NCI-H1417 (cell line): ENCODE measurements at regions not wholly inside any gene's neighbourhood (a gene's known extent, or its start where the extent isn't known, plus 50 kb on each side); places are given as distances from the start of the nearest gene placed in this dataset.

Experiments used
- DNase-seq, 3 experiments: peaks; one replicate each; lab custom pipeline; 2025; lab: John Stamatoyannopoulos, UW

GRCh38 chr11:15484398-15484797, 369.7 kb downstream of the INSC start:
- no peak for DNase-seq

DNA sequence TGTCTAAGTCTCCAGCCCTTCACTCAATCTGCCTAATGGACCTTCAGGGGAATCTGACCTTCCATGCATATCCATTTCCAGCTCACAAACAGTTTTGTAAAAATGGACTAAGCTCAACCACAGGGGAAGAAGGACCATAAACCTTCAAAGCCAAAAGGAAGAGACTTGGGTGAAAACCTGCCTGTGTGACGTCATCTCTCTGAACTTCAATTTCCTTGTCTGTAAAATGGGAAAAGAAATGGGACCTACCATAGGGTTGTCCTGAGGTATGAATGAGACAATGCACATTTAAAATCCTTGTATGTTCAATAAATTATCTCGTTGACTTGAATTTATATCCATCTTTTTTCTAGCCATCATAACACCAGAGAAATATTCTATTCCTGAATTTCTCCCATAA, 370.7 kb downstream of the INSC start:
- no peak for DNase-seq

DNA sequence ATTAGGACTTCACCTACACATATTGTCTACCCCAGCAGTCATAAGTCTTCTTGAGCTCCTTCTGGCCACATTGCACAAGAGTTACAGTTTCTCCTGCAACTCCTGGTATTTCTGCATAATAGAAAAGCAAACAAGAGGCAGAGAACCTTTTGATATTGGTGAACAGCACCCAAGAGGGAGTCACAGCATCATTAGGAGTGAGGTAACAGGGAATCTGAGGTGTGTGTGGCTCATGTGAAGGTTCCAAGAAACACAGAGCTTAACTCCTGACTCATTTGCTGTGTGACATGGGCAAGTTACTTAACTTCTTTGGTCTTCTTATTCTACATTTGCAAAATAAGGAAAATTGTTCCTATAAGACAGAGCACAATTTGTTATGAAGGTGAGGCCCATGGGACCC, 374.6 kb downstream of the INSC start:
- no peak for DNase-seq

DNA sequence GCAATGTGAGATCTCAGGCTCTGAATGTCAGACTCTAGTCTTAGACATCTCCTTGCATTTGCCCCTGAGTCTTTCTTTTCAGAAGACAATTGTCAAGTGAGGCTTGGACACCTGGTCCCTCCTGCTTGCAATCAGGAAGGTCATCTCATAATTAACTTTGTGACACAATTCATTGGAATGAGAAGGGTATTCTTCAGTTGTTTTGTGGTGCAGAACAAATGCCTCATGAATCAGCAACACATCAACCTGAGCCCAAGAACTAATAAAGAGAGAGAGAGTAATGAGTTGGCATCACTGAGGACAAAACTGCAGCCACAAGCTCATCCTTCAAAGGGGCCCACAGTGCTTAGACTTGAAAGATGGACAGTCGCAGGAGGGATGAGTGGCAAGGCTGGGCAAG, 375.8 kb downstream of the INSC start:
- no peak for DNase-seq

GRCh38 chr11:15493066-15493465, 378.3 kb downstream of the INSC start:
- DNase-seq: no peak

GRCh38 chr11:15493921-15494620, 379.3 kb downstream of the INSC start:
- DNase-seq: peak in 1 of 3 experiments; percentile 37

DNA sequence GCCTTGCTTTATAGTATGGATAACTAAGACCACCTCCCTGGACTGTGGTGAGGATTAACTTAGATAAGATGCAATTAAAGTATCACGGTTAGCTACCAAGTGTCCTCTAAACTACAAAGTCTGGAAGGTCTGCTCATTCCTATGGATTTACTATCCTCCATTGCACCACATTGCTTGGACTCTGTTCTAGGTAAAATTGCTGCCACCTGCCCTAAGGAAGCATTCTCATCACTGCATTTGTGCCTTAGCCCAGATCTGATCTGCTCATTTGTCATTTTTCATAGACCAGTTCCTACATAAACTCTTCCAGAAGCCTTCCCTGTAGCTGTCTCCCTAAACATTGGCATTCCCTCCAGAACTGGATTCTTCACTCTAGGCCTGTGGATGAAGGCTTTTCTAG, 380.0 kb downstream of the INSC start:
- DNase-seq: no peak

- no peak for DNase-seq
Measured at GRCh38 chr11:15495462-15495861, 380.7 kb downstream of the INSC start.

DNA sequence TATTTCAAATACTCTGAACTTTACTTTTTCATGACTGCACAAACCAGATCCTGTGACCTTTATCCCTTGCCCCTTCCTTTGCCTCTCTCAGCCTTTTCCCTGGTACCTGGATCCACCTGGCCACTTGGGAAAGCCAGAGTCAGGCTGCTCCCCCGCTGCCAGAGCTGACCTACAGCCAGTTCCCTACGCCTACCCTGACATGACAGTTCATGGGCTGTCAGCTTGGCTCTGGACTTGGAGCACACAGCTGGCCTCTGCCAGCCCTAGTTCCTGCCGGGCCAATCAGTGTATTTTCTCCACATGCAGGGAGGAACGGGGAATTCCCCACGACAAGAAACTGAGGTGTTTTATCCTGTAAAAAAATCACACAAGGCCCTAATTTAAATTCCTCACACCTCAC, 382.6 kb downstream of the INSC start:
- DNase-seq: no peak

DNA sequence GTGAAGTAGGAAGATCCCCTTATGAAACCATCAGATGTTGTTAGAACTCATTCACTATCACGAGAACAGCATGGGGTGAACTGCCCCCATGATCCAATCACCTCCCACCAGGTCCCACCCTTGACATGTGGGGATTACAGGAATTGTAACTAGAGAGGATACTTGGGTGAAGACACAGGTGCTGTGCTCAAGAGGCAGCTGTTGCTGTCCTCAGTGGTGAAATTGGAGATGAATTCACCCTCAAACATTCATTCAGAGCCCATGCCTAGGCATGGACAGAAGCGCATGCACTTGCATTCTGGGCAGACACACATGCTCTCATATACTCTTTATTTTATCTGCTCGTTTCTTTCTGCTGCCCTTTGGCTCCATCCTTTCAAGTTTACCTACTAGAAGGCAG, 385.0 kb downstream of the INSC start:
- peak in 1 of 3 experiments; percentile 63 for DNase-seq

DNA sequence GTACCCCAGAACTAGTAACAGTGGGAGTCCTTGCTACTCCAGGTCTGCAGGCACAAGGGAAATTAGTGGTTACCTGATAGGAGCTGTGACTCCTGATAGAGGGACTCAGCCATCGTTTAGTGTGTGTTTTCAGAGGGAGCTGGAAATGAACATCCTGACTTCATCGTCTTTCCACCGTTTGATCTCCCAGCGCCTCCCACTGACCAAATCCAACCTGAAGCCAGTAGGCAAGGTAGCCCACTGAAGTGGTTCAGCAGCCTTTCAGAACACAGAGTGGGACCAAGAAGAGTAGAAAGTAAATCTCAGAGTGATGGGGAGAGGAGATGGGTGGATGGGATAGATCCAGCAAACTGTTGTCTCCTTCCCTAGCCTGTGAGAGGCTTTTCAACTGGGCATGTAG, 385.9 kb downstream of the INSC start:
- DNase-seq: no peak

GRCh38 chr11:15501566-15501965, 386.8 kb downstream of the INSC start:
- no peak for DNase-seq

DNA sequence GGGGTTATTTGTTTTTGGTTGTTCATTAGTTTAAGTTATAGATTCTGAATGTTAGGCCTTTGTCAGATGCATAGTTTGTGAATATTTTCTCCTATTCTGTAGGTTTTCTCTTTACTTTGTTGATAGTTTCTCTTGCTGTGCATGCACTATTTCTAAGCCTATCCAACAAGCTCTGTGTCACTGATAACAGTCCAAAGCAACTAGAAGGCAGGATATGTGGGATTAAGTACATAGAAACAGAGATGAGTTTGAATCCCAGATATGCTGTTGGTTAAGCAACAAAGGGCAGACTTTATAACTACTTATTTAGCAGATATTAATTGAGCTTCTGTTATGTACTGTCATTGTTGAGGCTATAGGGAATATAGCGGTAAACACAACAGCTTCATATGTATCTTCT, 390.4 kb downstream of the INSC start:
- DNase-seq: no peak

GRCh38 chr11:15507592-15507991, 392.9 kb downstream of the INSC start:
- DNase-seq: peak in 1 of 3 experiments; percentile 14

- DNase-seq: no peak
Measured at GRCh38 chr11:15509082-15509481, 394.4 kb downstream of the INSC start.

DNA sequence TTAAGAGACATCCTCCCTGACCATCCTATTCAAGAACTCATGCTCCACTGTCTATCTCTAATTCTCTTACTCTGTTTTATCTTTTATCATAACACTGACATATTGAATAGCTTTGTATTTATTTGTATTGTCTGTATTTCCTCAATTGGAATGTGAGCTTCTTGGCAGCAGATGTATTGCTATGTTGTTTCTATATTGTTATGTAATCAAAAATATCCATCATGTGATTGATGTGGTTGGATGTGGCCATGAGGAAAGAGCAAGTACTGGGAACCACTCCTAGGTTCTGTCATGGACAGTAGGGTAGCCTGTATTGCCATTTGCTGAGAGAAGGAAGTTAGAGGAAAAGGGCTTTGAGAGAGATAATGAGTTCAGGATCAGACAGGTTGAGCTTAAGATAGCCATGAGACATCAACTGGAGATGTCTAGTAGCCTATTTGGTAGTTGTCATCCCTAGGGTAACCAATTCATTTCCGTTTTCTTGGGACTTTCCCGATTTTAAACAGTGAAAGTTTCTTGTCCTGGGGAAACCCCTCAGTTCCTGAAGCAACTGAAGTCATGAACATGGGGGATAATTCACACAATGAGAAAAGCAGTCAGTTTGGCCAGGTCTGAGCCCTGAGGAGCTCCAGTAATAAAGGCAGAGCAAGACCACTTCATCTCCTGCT, 404.5 kb downstream of the INSC start:
- no peak for DNase-seq

- DNase-seq: no peak
Measured at GRCh38 chr11:15519911-15520310, 405.2 kb downstream of the INSC start.

DNA sequence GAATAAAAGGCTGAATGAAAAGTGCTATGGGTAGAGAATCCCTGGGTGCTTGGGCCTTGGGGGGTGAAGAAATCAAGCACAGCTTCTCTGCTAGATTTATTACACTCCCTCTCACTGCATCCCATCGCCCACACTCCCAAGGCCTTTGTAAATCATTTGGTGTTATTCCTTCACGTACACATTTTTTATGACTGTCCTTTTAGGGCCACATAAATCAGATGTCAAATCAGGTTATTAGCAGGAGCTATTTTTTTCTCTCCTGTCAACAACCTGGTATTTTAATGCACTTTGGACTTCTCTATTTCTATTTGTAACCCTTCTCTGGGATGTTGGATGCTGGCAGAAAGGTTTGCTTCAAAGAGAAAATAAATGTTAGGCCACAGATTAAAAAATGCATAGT, 408.8 kb downstream of the INSC start:
- peak in 2 of 3 experiments; percentile 19 to 79 for DNase-seq

GRCh38 chr11:15525582-15525981, 410.9 kb downstream of the INSC start:
- no peak for DNase-seq

- no peak for DNase-seq
Measured at GRCh38 chr11:15526032-15526431, 411.3 kb downstream of the INSC start.

GRCh38 chr11:15526859-15527450, 412.2 kb downstream of the INSC start:
- DNase-seq: no peak

GRCh38 chr11:15532432-15532831, 417.7 kb downstream of the INSC start:
- DNase-seq: no peak

GRCh38 chr11:15534266-15534665, 419.5 kb downstream of the INSC start:
- DNase-seq: no peak
